HEK293T (cell line): ENCODE measurements at regions not wholly inside any gene's neighbourhood (a gene's known extent, or its start where the extent isn't known, plus 50 kb on each side); places are given as distances from the start of the nearest gene placed in this dataset.

ENCODE experiments used
- CTCF ChIA-PET: fragments of 350-600 bp; formaldehyde crosslinking; extraction: SDS; loops from one replicate; lab custom pipeline; 2021; ENCODE audit warnings: antibody characterized with exemption, inconsistent platforms; lab: Yijun Ruan, JAX
- POLR2A ChIA-PET: fragments of 350-600 bp; formaldehyde crosslinking; extraction: SDS; loops from one replicate; lab custom pipeline; 2020; ENCODE audit warnings: antibody characterized with exemption, inconsistent platforms; lab: Yijun Ruan, JAX
- DNase-seq: peaks from one replicate; pipeline ENCODE4 v3.0.0; 2012; ENCODE audit warnings: mixed read lengths; ENCODE audit errors: extremely low spot score
- ARNT ChIP-seq: fragments of 450-650 bp; IDR thresholded peaks from 2 replicates; pipeline ENCODE4 v1.6.1; 2017; ENCODE audit warnings: mild to moderate bottlenecking
- BHLHE40 ChIP-seq: fragments of 450-650 bp; IDR thresholded peaks from 2 replicates; pipeline ENCODE4 v1.6.1; 2016; ENCODE audit warnings: mild to moderate bottlenecking, moderate library complexity, borderline replicate concordance
- CTBP1 ChIP-seq: fragments of 450-650 bp; IDR thresholded peaks from 2 replicates; pipeline ENCODE4 v1.6.1; 2016; ENCODE audit warnings: borderline replicate concordance
- ELF4 ChIP-seq: fragments of 450-650 bp; IDR thresholded peaks from 2 replicates; pipeline ENCODE4 v1.6.1; 2017; ENCODE audit warnings: antibody characterized with exemption
- FOXA1 ChIP-seq: fragments of 450-650 bp; IDR thresholded peaks from 2 replicates; pipeline ENCODE4 v1.6.1; 2016; ENCODE audit warnings: mild to moderate bottlenecking
- FOXK2 ChIP-seq: fragments of 450-650 bp; IDR thresholded peaks from 2 replicates; pipeline ENCODE4 v1.6.1; 2016; ENCODE audit warnings: mild to moderate bottlenecking
- FOXM1 ChIP-seq: fragments of 450-650 bp; IDR thresholded peaks from 2 replicates; pipeline ENCODE4 v1.6.1; 2017; ENCODE audit warnings: mild to moderate bottlenecking, borderline replicate concordance
- HDGF ChIP-seq: fragments of 450-650 bp; IDR thresholded peaks from 2 replicates; pipeline ENCODE4 v1.6.1; 2017; ENCODE audit warnings: antibody characterized with exemption, borderline replicate concordance
- L3MBTL2 ChIP-seq: fragments of 450-650 bp; conservative IDR thresholded peaks from 2 replicates; pipeline ENCODE4 v1.6.1; 2016; ENCODE audit warnings: mild to moderate bottlenecking
- LEF1 ChIP-seq: fragments of 450-650 bp; IDR thresholded peaks from 2 replicates; pipeline ENCODE4 v1.6.1; 2017; ENCODE audit warnings: mild to moderate bottlenecking, borderline replicate concordance
- NFRKB ChIP-seq: fragments of 450-650 bp; IDR thresholded peaks from 2 replicates; pipeline ENCODE4 v1.6.1; 2016; ENCODE audit warnings: mild to moderate bottlenecking, moderate library complexity
- SP1 ChIP-seq: fragments of 450-650 bp; IDR thresholded peaks from 2 replicates; pipeline ENCODE4 v1.6.1; 2017
- SUZ12 ChIP-seq: fragments of 450-650 bp; IDR thresholded peaks from 2 replicates; pipeline ENCODE4 v1.6.1; 2016; ENCODE audit warnings: mild to moderate bottlenecking
- TARDBP ChIP-seq: fragments of 450-650 bp; IDR thresholded peaks from 2 replicates; pipeline ENCODE4 v1.6.1; 2016
- ZNF384 ChIP-seq: fragments of 450-650 bp; IDR thresholded peaks from 2 replicates; pipeline ENCODE4 v1.6.1; 2016
- TF ChIP-seq, protein P1 (sequence below): fragments of 450-650 bp; IDR thresholded peaks from 2 replicates; pipeline ENCODE4 v1.6.1; 2016

DNA sequence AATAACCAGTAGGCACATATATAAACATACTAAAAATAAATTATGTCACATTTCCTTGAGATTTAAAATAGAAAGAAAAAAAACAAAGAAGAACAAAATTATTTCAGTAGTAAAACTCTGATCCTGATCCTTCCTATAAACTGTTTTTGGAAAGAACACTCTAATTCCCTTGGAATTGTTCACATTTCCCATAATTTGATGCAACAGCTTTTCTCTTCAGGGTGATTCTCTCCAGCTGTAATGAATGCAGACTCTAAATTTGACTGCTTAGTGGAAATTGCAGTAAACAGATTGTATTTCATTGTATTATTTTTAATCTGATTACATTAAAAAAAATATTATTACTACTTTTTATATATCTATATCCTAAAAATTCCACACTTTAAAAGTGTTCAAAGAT lies 70.2 kb upstream of the ABI3BP start:
- ChIA-PET POLR2A (no interaction called here), CTCF (no interaction called here)
- DNase-seq, result no peak
- no peak for TF ChIP-seq FOXA1
- no peak for TF ChIP-seq HDGF
- TF ChIP-seq ELF4, result no peak
- TF ChIP-seq SP1, result no peak
- TF ChIP-seq FOXK2, result no peak
- no peak for TF ChIP-seq ZNF384
- no peak for TF ChIP-seq BHLHE40
- TF ChIP-seq NFRKB, result no peak

DNA sequence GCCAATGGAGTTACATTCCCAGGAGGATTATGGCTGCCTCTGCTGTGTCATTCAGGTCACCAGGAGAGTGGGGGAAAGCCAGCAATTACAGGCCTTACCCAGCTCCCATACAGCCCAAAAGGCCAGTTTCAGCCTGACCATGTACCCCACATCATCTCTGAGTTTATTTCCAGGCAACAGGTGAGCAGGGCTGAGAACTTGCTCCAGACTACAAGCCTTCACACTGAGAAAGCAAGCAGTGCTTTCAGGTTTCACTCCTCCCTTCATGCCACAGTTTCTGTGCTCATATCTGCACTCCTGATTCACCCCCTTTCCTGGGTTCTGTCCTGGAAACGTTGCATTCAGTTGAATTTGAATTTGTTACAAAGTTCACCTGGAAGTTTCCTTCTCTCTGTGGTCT lies 68.1 kb upstream of the ABI3BP start:
- ChIA-PET POLR2A (no interaction called here), CTCF (no interaction called here)
- DNase-seq, result no peak
- no peak for TF ChIP-seq BHLHE40
- TF ChIP-seq, protein P1, sequence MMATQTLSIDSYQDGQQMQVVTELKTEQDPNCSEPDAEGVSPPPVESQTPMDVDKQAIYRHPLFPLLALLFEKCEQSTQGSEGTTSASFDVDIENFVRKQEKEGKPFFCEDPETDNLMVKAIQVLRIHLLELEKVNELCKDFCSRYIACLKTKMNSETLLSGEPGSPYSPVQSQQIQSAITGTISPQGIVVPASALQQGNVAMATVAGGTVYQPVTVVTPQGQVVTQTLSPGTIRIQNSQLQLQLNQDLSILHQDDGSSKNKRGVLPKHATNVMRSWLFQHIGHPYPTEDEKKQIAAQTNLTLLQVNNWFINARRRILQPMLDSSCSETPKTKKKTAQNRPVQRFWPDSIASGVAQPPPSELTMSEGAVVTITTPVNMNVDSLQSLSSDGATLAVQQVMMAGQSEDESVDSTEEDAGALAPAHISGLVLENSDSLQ, result no peak
- no peak for TF ChIP-seq LEF1
- TF ChIP-seq L3MBTL2, result no peak
- no peak for TF ChIP-seq FOXM1
- no peak for TF ChIP-seq FOXK2
- TF ChIP-seq ARNT, result no peak
- no peak for TF ChIP-seq ZNF384
- TF ChIP-seq ELF4, result no peak
- no peak for TF ChIP-seq SUZ12
- TF ChIP-seq TARDBP, result no peak
- TF ChIP-seq HDGF, result no peak
- TF ChIP-seq SP1, result no peak
- TF ChIP-seq NFRKB, result no peak
- no peak for TF ChIP-seq FOXA1
- TF ChIP-seq CTBP1, result no peak

DNA sequence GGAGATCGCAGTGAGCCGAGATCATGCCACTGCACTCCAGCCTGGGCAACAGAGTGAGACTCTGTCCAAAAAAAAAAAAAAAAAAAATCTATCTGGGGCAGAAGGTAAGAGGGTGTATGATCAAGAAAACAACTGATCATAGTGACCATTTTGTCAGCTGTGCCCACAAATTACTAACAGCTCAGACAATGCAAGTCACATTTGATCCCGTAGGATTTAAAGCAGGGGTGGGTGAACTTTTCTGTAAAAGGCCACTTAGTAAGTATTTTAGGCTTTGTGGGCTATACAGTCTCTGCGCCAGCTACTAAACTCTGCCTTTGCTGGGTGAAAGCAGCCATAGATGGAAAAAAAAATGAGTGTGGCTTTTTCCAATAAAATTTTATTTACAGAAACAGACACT lies 57.6 kb upstream of the ABI3BP start:
- ChIA-PET CTCF (no interaction called here), POLR2A (no interaction called here)
- TF ChIP-seq ARNT (no peak), SUZ12 (no peak), FOXK2 (no peak), LEF1 (no peak), SP1 (no peak), CTBP1 (no peak), TARDBP (no peak), HDGF (no peak), FOXA1 (no peak), NFRKB (no peak), L3MBTL2 (no peak)
- TF ChIP-seq, protein P1, result no peak
- no peak for DNase-seq

DNA sequence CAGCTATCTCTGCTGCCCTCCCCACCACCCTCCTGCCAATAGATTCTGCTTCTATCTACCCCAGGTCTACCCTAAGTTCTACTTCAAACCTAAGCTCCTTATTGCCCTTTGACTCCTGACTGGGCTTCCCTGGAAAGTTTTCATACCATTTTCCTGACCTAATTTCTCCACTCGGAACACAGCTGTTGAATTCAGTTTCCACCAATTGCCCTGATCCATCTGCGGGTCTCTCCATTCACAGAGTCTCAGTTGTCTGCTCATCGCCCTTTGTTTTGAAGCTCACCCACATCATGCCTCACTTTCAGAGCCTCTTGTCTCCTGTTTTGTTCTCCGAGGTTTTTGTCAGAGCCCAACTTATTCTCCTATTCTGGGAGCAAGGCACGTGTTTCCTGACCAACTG lies 56.8 kb upstream of the ABI3BP start:
- ChIA-PET POLR2A (no interaction called here), CTCF (no interaction called here)
- no peak for DNase-seq
- TF ChIP-seq, protein P1, result no peak
- TF ChIP-seq CTBP1 (no peak), BHLHE40 (no peak), HDGF (no peak), TARDBP (no peak), FOXA1 (no peak), NFRKB (no peak)

DNA sequence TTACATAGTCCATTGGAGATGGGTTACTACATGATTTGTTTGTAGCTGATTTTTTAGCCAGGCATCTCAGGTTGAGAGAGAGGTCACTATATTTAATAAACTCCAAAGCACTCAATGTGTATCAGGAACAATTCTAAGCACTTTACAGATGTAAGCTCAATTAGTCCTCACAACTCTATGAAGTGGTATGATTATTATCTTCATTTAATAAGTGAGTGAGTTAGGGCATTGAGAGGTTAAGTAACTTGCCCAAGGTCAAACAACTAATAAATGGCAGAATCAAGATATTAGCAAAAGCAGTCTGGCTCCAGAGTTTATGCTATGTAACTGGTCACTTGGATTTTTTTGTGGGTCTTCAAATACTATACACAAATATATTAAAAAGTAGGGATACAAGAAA lies 56.3 kb upstream of the ABI3BP start:
- no peak for DNase-seq
- no peak for TF ChIP-seq FOXA1
- TF ChIP-seq ARNT, result no peak
- no peak for TF ChIP-seq SP1
- TF ChIP-seq FOXM1, result no peak
- TF ChIP-seq HDGF, result no peak
- no peak for TF ChIP-seq LEF1
- TF ChIP-seq CTBP1, result no peak
- no peak for TF ChIP-seq BHLHE40
- TF ChIP-seq SUZ12, result no peak
- TF ChIP-seq ELF4, result no peak
- no peak for TF ChIP-seq L3MBTL2
- TF ChIP-seq NFRKB, result no peak
- no peak for TF ChIP-seq ZNF384
- no peak for TF ChIP-seq TARDBP
- TF ChIP-seq FOXK2, result no peak
- TF ChIP-seq, protein P1, result no peak
- ChIA-PET CTCF (no interaction called here), POLR2A (no interaction called here)

DNA sequence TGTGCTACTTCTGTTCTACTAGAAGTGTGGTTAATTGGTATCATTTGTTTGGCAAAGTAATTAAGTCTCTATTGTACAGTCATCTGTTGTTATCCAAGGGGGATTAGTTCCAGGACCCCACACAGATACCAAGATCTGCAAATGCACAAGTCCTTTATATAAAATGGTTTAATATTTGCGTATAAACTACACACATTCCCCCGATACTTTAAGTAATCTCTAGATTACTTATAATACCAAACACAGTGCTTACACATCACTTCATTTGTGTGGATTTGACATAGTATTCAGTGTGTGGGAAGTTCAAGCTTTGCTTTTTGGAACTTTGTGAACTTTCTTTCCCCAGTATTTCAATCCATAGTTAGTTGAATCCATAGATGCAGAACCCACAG lies 50.5 kb upstream of the ABI3BP start:
- ChIA-PET CTCF (interaction anchor here (1.2 kb wide), 1 partner anchor 107 kb away, joined by 3 read pairs; no protein-coding TSS in a partner anchor), POLR2A (no interaction called here)
- no peak for DNase-seq
- TF ChIP-seq SP1 (no peak), LEF1 (no peak), ZNF384 (no peak), L3MBTL2 (no peak), ARNT (no peak)
